ENCODE measurements at regions not wholly inside any gene's neighbourhood (a gene's known extent, or its start where the extent isn't known, plus 50 kb on each side); places are given as distances from the start of the nearest gene placed in this dataset.
"Not testable (repeated sequence)": the region's sequence is repeated elsewhere in the genome, so short reads cannot be mapped to it uniquely, and the experiment has no call there.

DNA sequence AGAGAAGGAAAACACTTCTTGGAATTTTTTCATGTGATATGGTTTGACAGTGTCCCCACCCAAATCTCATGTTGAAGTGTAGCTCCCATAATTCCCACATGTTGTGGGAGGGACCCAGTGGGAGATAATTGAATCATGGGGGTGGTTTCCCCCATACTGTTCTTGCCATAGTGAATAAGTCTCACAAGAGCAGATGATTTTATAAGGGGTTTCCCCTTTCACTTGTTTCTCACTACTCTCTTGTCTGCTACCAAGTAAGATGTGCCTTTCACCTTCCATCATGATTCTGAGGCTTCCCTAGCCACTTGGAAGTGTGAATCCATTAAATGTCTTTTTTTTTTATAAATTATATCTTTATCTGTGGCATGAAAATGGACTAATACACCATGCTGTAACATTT is 250.7 kb downstream of the LPIN1 start:
- DNase-seq: no peak

DNA sequence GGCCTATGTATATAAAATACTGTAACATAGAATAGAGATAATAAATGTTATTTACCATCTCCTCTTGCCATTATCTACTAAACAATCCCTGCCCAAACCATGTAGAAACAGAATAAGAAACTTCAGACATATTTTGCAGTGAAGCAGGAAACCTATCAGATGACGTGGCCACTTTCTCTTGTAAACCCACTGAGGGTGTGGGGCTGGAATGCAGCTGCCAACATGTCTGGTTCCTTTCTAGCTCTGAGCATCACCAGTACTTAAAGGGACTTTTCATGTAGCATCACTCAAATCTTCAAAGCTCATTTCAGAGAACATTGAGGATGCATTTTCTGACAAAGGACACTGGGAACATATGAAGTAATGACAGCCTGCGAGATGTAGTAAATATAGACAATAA is 251.8 kb downstream of the LPIN1 start:
- DNase-seq: no peak

DNA sequence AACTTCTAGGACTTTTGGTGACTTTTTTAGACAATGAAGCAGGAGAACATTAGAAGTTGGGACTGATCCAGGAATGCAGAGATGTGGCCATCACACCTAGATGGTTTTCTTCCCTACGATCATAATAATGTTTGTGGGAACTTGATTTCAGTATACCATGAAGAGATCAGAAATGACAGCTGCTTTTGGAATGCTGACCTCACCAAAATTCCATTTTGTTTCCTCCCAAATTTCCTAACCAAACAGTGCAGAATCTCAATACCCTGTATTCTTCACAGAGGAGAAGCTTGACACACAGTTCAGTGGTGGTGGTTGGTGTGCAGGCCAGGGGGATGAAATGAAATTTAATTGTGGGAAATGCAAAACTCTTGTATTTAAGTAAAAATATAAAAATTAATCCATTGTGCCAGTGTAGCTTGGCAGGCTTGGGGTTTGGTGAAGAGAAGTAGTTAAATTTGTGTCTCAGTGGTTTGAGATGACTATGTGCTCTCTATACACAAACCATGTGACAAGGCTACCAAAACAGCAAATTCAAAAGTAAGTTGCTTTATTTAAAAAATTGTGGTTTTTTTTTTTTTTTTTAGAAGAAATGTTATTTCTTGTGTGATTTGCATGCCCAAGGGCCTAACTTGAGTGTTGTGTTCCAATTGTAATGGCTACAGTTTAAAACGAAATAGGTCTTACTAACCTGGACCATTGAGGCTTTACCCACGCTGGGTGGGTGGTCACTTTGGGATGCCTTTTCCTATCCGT is 252.4 kb downstream of the LPIN1 start:
- no peak for DNase-seq

DNA sequence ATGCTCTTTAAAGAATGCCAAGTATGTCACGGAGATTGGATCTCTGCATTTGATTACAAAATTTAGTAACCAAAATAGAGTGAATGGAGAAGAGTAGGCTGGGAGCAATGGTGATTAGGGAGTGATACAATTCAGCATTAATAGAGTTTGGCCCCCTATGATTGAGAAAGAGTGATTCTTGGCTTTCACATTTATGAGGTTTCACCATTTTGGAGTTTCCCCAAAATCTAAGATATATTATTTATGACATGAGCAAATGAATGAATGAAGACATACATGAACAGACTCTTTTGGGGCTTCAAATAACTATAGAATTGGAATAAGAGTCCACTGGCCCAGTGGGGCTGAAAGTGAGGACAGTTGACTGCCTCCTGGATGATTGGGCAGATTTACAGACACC is 255.2 kb downstream of the LPIN1 start:
- no peak for DNase-seq

DNA sequence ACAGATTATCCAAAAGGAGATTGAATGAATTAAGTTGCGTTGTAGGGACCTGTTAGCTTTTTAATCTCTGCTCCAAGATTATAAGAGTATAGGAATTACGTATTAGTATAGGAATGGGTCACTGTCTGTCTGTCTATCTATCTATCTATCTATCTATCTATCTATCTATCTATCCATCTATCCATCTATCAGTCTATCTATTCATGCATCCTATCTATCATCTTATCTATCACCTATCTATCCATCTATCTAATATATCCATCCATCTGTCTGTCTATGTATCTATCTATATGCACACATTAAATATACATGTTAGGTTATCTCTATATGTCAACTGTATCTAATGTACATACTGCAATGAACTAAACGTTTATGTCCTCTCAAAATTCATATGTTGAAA is 255.8 kb downstream of the LPIN1 start:
- DNase-seq: no peak

DNA sequence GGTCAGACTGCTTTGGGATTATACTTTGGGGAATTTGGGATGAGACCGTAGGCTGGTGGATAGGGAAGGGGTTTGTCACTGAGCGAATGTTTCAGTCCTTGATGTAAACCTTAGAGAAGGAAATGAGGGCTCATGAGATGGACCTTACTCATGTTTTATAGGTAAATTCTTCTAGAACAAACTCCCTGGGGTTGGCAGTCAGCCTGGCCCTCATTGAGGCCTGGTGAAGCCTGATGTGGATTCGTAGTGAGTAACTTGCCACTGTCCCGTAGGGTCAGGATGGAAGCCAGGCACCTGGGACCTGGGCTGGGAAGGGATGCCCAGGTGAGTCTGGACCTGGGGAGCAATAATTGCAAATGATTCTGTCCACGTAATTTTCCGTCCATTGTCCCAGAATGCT is 258.3 kb downstream of the LPIN1 start:
- DNase-seq: no peak

DNA sequence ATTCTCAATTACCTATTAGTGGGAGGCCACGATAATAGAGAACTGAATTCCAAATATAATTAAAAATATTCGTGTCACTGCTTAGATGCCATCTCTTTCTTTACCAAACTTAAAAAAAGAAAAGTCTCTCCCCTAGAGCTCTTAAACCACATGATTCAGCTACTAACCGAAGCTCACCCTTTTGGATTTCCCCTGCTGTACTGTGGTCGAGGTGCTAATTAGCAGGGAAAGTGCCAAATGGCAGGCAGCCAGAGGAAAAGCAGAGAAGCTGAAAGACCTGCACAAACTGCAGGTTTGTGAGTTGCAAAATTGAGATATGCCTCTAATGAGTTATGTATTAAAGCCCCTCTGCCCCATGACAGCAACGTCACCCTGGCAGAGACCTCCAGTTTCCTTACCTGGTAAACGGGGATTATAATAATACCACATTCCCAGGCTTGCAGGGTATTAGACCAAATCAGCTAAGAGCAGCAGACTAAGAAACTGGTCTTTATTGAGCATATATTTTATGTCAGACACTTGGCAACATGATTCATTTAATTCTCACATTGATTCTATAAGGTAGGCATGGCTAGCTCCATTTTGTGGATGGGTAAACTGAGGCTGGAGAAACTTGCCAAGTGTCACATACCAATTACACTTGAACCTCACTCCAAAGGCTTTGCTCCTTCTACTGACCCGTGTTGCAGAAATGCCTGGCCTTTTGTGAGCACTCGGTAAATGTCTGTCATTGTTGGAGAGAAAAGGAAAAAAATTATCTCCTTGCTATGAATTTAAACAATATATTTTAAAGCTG is 259.7 kb downstream of the LPIN1 start:
- no peak for DNase-seq

DNA sequence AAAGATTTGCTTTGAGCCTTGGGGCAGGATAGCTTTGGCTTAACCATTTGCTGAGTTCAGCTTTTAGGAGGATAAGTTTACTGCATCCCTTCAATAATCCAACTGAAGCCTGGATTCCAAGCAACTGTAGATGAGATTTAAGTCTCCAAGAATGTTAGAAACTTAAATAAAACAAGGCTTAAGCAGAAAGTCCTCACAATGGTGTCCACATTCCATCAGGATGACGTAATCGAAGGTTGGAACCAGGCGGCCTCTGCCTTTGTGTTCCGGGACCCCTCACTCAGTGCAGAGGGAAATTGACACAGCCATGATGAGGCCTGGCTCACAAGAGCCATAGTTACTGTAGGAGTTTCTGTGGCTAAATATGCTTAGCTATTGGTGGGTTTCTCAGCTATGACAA is 260.4 kb downstream of the LPIN1 start:
- no peak for DNase-seq

DNA sequence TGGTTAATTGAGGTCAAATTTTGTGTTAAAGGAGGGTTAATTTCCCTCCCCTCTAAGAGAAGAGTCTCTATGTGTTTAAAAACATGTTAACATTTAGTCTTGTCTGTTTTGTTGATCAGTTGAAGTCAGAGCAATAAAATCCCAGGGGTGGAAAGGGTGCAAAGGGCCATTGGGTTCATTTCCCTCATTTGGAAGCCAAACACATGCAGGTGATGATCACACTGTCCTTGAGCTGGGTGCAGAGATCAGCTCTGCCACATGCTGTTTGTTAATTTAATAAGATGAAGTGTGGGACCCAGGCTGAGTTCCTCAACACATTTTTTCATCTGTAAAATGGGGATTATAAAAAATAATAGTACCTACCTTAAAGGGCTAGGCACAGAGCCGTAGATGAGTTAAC is 260.9 kb downstream of the LPIN1 start:
- DNase-seq: no peak

DNA sequence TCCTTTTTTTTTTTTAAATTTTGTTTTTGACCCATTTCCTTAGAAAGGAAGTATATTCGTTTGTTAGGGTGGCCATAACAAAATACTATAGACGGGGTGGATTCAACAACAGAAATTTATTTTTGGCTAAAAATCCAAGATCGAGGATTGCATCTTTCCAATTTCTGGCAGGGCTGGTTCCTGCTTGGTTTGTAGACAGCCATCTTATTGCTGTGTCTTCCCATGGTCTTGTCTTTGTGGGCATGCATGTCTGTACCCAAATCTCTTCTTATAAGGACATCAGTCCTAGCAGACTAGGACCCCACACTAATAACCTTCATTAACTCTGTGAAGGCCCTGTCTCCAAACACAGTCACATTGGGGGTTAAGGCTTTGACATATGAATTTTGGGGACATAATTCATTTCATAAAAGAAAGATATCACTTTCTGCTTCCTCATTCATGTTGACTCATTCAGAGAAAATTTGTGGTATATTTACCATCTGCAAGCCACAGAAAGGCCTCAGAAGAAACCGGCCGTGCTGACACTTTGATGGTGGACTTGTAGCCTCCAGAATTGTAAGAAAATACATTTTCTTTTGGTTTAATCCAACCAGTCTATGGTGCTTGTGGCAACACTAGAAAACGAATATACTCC is 262.1 kb downstream of the LPIN1 start:
- DNase-seq: no peak

DNA sequence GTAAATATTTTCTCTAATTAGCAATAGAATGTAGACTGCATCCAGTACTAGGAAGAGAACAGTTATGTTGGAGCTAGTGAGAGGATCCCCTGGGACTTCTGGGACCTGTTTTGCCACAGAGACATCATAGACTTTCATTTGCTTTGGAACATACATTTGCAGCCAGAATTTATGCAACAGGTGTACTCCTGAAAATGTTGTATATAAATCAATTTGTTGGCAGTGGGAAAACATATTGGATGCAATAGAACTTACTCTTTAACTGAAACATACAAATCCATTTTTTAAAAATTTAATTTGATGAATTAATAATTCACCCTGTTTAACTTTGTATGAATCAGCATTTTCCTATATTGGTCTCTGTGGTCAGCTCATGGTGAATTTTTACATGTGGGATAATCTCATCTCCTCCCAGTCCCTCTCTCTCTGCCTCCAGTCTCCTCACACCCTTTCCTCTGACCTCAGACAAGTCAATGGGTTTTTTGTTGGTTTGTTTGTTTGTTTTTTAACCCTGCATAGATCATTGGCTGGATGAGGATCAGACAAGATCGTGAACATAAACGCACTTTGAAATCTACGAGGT is 263.0 kb downstream of the LPIN1 start:
- DNase-seq: no peak

DNA sequence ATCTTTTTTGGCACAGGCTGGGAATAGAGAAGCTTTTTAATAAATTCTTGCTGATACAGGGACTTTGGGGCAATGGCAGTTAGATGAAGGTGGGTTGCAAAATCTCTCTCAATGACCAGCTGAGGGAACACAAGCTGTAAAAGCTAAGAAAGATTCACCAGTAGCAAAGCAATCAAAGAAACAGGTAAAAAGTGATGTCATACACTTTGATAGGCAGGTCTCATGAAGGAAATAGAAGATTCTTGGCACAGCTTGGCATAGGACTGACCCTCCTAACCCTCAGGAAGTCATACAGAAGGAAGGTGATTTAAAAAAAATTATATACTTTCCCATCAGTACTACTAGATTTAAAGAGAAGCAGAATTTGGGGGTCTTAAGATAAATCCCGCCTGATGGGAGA is 263.6 kb downstream of the LPIN1 start:
- no peak for DNase-seq

DNA sequence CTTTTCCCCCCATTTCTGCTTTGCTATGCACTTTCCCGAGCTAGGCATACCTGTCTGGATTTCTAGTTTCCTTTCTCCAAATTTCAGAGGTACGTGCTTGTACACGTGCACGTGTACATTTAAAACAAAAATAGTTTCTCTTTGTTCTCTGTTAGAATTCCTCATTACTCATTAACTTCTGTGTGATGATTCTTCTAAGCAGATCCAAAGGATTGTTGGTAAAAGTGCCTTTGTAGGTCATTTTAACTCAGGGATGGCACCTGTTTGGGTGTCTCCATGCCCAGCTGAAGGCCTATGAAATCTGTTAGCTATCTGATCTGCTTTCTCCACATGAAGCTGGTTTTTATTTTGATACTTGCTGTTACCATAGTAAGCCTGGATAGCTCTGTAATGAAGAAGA is 264.3 kb downstream of the LPIN1 start:
- DNase-seq: no peak

DNA sequence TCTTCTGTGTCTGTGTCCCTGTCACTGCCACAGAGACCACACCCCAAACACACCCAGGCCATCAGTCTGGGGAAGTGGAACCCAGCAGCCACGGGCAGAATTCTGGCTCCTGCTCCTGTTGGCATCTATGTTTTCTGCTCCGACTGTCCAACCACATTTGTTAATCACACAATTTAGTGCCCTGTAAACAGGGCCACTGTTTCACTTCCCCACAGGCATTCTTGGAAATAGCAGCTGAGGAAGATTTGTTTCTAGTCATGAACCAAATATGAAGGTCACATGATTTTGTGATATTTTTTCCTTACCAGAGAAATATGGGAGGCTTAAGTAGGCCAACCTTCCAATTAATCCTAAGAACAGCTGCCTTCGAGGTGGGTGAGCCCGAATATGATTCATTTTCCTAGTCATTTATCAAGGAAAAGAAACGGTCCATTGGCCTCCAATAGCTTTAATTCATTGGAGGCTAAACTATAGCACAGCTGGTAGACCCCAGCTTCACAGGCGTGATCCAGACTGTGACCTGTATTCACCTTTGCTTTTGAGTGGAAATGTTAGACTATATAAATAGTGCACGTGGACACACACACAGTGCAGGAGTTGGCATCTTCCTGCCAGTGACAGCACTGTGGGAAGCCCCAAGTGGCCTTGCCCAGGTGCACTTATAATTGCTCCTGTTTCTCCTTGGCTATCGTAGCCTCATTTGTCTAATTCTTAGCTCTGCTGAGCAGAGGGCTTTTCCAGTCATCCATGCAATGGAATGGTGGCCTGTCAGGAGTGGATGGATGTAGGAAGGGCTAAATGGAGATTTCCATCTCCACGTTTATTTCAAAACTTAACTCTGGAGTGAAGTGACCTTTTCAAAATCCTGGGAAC is 267.9 kb downstream of the LPIN1 start:
- no peak for DNase-seq

DNA sequence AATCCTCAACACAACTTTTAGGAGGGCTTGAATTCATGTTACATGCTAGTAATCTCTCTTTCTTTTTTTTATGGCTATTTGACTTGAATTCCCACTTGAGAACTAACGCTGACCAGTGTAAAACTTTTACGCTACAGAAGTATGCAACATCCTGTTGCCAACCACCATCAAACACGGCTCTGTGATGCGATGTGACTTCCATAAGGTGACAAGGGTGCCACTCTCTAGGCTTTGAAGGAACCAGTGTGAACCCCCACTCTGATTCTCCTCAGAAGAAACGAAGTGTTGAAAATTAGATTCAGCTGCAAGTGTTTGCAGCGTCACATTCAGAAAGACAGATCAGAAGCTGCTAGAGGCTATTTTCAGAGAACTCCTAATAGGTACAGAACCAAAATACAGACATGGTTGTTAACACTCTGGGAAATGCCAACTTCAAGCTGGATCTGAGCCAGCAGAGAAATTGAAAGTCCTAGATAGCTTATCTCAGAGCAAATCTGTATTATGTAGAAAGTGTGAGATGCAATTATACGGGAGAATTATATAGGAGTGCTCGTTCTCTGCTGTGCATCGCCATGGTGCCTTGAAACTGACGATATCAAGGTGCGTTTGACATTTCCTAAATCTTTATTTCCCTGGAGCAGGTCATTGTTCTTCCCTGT is 271.2 kb downstream of the LPIN1 start:
- DNase-seq: no peak

DNA sequence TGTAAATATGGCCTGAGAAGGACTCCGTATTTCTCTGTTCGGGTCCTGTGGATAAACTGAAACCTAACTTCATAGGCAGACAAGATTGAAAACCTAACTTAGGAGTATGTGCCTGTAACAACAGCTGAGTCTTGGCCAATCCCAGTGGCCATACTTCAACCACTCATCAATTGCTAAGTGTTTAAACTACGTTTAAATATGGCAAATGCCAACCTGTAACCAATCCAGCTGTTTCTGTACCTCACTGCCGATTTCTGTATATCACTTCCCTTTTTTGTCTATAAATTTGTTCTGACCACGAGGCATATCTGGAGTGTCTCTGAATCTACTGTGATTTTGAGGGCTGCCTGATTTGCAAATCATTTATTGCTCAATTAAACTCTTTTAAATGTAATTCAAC is 272.3 kb downstream of the LPIN1 start:
- not testable (repeated sequence) for DNase-seq

DNA sequence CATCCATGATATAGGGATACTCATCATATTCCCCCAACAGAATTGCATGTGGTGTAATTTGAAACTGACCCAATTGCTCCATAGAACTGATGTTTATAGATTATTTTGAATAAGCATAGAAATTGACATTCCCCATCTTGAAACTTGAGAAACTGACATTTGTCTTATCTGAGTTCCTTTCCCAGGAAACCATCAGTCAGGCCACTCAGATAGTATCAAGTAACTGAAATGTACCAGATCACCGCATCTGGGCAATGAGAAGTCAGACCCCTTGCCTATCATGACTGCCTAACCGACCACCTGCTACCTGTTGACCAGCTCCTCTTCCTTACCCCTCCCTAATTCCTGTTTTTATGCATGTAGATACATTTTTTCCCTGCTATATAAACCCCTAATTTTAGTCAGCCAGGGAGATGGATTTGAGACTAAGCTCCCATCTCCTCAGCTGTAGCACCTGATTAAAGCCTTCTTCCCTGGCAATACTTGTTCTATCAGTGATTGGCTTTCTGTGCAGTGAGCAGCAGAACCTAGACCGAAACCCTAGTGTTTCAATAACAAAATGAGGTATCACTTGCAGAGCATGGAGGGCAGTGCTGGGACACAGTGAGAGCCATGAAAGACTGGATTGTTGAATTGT is 274.5 kb downstream of the LPIN1 start:
- no peak for DNase-seq

DNA sequence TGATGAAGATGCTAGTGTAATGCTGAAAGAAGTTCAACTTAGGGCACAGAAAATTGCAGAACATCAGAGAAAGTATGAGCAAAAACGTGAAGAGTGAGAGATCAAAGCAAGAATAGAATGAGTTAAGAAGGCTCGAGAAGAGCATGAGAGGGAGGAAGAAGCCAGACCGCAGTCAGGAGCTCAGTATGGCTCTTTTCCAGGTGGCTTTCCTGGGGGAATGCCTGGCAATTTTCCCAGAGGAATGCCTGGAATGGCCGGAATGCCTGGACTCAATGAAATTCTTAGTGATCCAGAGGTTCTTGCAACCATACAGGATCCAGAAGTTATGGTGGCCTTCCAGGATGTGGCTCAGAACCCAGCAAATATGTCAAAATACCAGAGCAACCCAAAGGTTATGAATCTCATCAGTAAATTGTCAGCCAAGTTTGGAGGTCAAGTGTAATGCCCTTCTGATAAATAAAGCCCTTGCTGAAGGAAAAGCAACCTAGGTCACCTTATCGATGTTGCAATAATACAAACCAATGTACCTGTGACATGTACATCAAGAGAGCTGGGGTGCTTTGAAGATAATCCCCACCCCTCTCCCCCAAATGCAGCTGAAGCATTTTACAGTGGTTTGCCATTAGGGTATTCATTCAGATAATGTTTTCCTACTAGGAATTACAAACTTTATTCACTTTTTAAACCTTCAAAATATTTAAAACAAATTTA is 277.9 kb downstream of the LPIN1 start:
- DNase-seq: not testable (repeated sequence)

DNA sequence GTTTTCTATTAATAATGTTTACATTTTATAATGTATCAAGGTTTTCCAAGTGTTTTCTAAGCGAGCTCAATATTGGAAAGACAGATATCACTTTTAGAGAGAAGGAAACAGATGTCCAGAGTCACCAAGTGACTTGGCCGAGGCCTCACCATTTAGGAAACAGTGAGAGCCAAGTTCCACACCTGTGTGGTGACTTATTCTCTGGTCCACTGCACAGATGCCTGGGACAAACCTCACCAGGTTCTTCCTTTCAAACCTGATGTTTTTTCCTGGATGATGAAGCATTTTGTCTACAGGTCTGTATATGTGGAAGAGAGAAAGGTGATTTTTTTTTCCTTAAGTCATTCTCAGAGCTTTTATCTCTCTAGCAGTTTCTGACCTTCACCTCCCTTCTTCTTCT is 280.7 kb downstream of the LPIN1 start:
- no peak for DNase-seq

DNA sequence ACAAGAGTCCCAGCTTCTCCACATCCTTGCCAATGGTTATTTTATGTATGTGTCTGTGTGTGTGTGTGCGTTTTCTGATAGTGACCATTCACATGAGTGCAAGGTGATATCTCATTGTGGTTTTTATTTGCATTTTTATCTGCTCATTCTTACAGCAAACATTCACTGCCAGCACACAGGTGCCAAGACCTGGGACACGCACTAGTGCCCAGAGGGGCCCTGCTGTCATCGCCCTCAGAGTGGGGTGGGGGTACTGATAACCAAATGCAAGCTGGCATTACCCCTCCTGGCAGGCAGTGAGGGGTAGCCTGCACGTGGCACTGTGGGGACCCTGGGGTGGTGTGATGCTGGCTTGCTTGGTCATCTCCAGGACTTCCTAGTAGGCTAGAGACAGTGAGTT is 285.4 kb downstream of the LPIN1 start:
- no peak for DNase-seq

DNA sequence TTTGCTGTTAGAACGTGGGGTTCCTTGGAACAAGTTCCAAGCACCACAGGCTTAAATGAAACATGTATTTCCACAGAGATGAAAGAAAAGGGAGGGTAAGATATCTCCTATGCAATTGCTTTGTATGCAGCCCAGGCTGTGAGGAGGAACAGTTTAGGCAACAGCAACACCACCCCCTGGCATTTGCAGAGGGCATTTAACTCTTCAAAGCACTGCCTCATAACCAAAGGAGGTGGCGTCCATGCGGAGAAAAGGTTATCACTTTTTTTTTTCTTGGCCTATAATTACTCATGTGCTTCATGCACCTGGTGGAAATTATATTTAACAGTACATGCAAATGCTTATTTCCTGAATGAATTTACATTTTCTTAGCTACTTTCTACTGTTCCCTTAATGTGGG is 286.0 kb downstream of the LPIN1 start:
- no peak for DNase-seq

Data from NCI-H510A (cell line).